ENCODE measurements at regions not wholly inside any gene's neighbourhood (a gene's known extent, or its start where the extent isn't known, plus 50 kb on each side); places are given as distances from the start of the nearest gene placed in this dataset.

DNA sequence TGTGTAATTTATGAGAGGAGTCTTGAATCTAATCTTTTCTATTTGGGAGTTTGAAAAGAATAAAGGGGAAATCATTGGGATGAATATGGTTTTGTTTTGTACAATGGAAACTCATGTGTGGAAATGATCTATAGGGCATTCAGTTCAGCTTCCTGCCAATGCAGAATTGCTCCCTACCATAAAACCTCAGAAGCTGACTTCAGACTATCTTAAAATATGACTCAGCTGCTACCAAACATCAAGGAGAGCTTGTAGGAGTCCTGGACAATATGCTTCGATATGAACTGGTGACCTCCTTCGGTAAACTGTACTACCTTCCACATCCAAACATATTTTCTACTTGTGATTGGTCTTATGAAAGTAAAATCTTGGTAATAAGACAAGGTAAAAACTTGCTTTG, 160.6 kb downstream of the CAPZA3 start:
- Histone ChIP-seq H3K27ac (no peak overlapping the region), H3K27me3 (no peaks in the 10 kb centered on the region), H3K9me3 (no peaks in the 10 kb centered on the region), H3K36me3 (no peaks in the 10 kb centered on the region), H3K4me3 (no peak overlapping the region), H3K4me1 (no peaks in the 10 kb centered on the region)
- no peak for DNase-seq (ENCODE audit: low spot score in 2 of 2)
- TF ChIP-seq, protein P1, sequence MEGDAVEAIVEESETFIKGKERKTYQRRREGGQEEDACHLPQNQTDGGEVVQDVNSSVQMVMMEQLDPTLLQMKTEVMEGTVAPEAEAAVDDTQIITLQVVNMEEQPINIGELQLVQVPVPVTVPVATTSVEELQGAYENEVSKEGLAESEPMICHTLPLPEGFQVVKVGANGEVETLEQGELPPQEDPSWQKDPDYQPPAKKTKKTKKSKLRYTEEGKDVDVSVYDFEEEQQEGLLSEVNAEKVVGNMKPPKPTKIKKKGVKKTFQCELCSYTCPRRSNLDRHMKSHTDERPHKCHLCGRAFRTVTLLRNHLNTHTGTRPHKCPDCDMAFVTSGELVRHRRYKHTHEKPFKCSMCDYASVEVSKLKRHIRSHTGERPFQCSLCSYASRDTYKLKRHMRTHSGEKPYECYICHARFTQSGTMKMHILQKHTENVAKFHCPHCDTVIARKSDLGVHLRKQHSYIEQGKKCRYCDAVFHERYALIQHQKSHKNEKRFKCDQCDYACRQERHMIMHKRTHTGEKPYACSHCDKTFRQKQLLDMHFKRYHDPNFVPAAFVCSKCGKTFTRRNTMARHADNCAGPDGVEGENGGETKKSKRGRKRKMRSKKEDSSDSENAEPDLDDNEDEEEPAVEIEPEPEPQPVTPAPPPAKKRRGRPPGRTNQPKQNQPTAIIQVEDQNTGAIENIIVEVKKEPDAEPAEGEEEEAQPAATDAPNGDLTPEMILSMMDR (IDR thresholded peaks at IDR 0.05), result no peak
- TF ChIP-seq POLR2A (IDR thresholded peaks at IDR 0.05), result no peak
- no peak for TF ChIP-seq POLR2AphosphoS5 (IDR thresholded peaks at IDR 0.05)
- intact Hi-C loops (cut with DNase I; ENCODE audit: low total_unique reads), result no loop called here

DNA sequence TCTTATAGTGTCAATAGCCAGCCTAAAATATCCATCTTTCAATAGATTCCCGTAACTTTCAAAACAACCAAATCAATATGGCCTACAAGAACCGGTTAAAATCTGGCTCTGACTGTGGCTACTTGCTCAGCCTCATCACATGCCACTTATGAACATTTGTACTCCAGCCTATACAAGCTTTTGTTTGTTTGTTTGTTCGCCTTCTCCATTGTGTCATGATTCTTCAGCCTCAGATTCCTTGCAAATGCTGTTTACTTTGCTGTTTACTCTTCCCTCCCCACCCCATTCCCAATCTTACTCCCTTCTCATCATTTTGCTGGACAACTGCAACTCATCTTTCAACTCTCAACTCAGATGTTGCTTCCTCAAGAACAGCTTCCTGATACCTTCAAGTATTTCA, 161.2 kb downstream of the CAPZA3 start:
- no peaks in the 10 kb centered on the region for H3K9me3 ChIP-seq
- DNase-seq (ENCODE audit: low spot score in 2 of 2), result no peak
- intact Hi-C loops (cut with DNase I; ENCODE audit: low total_unique reads), result no loop called here
- no peaks in the 10 kb centered on the region for H3K4me1 ChIP-seq
- no peaks in the 10 kb centered on the region for H3K27me3 ChIP-seq
- H3K4me3 ChIP-seq, result no peak overlapping the region
- TF ChIP-seq POLR2AphosphoS5 (IDR thresholded peaks at IDR 0.05) (no peak), POLR2A (IDR thresholded peaks at IDR 0.05) (no peak)
- TF ChIP-seq, protein P1 (IDR thresholded peaks at IDR 0.05), result no peak
- no peak overlapping the region for H3K27ac ChIP-seq
- no peaks in the 10 kb centered on the region for H3K36me3 ChIP-seq

DNA sequence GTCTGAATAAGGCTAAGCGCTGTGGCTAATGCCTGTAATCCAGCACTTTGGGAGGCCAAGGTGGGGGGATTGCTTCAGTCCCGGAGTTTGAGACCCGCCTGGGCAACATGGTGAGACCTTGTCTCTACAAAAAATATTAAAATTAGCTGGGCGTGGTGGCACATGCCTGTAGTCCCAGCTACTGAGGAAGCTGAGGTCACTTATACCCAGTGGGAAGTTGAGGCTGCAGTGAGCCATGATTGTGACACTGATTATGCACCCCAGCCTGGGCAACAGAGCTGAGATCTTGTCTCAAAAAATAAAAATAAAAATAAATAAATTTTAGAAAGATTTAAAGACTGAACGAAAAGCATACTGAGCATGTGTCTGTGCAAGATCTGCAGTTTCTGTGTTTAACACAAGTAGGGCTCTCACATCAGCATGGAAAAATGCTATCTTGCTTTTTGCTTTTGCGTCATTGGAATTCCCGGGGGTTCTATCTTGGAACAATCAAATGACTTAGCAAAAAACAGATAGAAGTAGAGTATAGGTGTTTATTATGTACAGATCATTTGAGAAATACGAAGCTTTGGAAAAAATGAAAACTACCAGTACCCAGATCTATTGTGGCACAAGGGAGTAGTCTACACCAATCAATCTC, 161.9 kb downstream of the CAPZA3 start:
- no peak for DNase-seq (ENCODE audit: low spot score in 2 of 2)
- Histone ChIP-seq H3K9me3 (no peaks in the 10 kb centered on the region), H3K36me3 (no peaks in the 10 kb centered on the region), H3K4me1 (no peaks in the 10 kb centered on the region), H3K27me3 (no peaks in the 10 kb centered on the region), H3K4me3 (no peak overlapping the region), H3K27ac (no peak overlapping the region)
- intact Hi-C loops (cut with DNase I; ENCODE audit: low total_unique reads), result no loop called here
- TF ChIP-seq, protein P1 (IDR thresholded peaks at IDR 0.05), result no peak
- TF ChIP-seq POLR2A (IDR thresholded peaks at IDR 0.05) (no peak), POLR2AphosphoS5 (IDR thresholded peaks at IDR 0.05) (no peak)

DNA sequence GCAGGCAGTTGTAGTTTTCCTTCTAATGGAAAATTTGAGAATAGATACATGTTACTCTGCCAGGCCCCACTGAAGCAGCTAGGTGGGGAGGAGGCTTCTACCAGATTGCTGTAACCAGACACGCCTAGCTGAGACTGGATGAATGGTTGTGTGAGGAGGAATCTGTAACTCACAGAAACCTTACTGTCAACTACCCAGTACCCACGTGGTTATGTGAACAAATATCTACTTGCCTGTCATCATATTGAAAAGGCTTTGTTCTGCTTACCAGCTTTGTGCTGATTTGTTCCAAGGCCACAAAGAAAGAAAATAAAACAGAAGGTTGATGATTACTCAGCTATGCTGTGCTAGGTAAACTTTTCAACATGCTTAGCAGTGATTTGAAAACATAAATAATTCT, 167.2 kb downstream of the CAPZA3 start:
- DNase-seq (ENCODE audit: low spot score in 2 of 2), result no peak
- Histone ChIP-seq H3K36me3 (no peaks in the 10 kb centered on the region), H3K4me1 (no peaks in the 10 kb centered on the region), H3K27ac (no peak overlapping the region), H3K27me3 (no peaks in the 10 kb centered on the region), H3K9me3 (peaks cover 0 to 4% of the 10 kb centered on the region in 2 donors), H3K4me3 (no peak overlapping the region)
- TF ChIP-seq POLR2A (IDR thresholded peaks at IDR 0.05) (no peak), POLR2AphosphoS5 (IDR thresholded peaks at IDR 0.05) (no peak)
- TF ChIP-seq, protein P1 (IDR thresholded peaks at IDR 0.05), result no peak
- intact Hi-C loops (cut with DNase I; ENCODE audit: low total_unique reads), result no loop called here

DNA sequence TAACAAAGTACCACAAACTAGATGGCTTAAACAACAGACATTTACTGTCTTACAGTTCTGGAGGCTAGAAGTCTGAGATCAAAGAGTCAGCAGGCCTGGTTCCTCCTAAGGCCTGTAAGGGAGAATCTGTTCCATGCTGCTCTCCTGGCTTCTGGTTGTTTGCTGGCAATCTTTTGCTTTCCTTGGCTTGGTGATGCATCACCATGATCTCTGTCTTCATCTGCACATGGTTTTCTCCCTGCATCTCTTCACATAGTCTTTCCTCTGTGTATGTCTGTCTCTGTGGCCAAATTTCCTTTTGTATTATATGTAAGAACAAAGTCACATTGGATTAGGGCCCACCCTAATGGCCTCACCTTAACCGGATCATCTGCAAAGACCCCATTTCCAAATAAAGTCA, 168.5 kb downstream of the CAPZA3 start:
- Histone ChIP-seq H3K36me3 (no peaks in the 10 kb centered on the region), H3K27me3 (no peaks in the 10 kb centered on the region), H3K27ac (no peak overlapping the region), H3K9me3 (peaks cover 0 to 9% of the 10 kb centered on the region in 2 donors), H3K4me1 (no peaks in the 10 kb centered on the region), H3K4me3 (no peak overlapping the region)
- no peak for DNase-seq (ENCODE audit: low spot score in 2 of 2)
- intact Hi-C loops (cut with DNase I; ENCODE audit: low total_unique reads), result no loop called here
- TF ChIP-seq POLR2AphosphoS5 (IDR thresholded peaks at IDR 0.05) (no peak), POLR2A (IDR thresholded peaks at IDR 0.05) (no peak)
- TF ChIP-seq, protein P1 (IDR thresholded peaks at IDR 0.05), result no peak
